Mucosa of descending colon (tissue), 3 donors: ENCODE measurements at regions not wholly inside any gene's neighbourhood (a gene's known extent, or its start where the extent isn't known, plus 50 kb on each side); places are given as distances from the start of the nearest gene placed in this dataset.

ENCODE experiments used
- ATAC-seq: fragments of 200-7000 bp; cut with Tn5 transposase; one replicate; pipeline ENCODE4 v1.9.1; 2020; ENCODE audit warnings: mild to moderate bottlenecking, moderate library complexity
- DNase-seq, 3 donors: peaks; one replicate each; pipeline ENCODE4 v3.0.0-alpha.2; 2020
- H3K36me3 ChIP-seq: fragments of 200-600 bp; one replicate; pipeline ENCODE4 v1.8.0; 2021; ENCODE audit warnings: low read depth, mild to moderate bottlenecking
- H3K4me1 ChIP-seq: fragments of 200-600 bp; one replicate; pipeline ENCODE4 v1.8.0; 2021; ENCODE audit warnings: low read depth, mild to moderate bottlenecking
- H3K4me3 ChIP-seq: fragments of 200-600 bp; one replicate; pipeline ENCODE4 v1.8.0; 2021; ENCODE audit warnings: mild to moderate bottlenecking
- H3K9me3 ChIP-seq: fragments of 200-600 bp; one replicate; pipeline ENCODE4 v1.8.0; 2021; ENCODE audit warnings: mild to moderate bottlenecking
- CTCF ChIP-seq: fragments of 200-600 bp; IDR thresholded peaks from one replicate; pipeline ENCODE4 v1.8.0; 2022; ENCODE audit warnings: antibody characterized with exemption, mild to moderate bottlenecking
- intact Hi-C, 2 donors: fragments of 100-400 bp; cut with DNase I in 1 of 2; cut with micrococcal nuclease in 1 of 2; formaldehyde crosslinking; loops; one replicate each; pipeline versions ENCODE4 v1.11.0 to v1.11.1; 2022; cut with DNase I, micrococcal nuclease
- donor health status: DM: no; HTN: no; CAD: no; lungs with moderate emphysema.
- donor health status: DM: no; HTN: no; CAD: no.
- donor health status: DM: no; HTN: yes; CAD: no.

DNA sequence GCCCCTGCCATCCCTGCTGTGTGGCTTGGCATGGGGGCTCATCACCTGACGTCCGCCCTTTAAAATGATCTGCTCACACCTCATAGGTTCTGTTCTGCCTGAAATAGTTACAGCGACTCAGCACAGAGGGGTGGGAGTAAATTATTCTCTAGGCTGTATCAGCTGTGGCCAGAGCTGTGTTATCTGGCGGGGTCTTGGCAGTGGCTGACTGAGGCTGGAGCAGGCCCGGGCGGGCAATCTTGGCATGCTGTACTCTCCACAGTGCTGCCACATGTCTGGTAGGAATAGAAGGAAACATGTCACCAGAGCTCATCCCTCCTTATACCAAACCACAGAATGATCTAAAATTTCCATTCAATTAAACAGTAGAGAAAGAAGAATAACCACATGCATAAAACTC is 499.9 kb upstream of the LMCD1 start:
- no peaks in the 10 kb centered on the region for H3K36me3 ChIP-seq
- H3K4me1 ChIP-seq, result no peaks in the 10 kb centered on the region
- intact Hi-C loops, result no loop called here
- DNase-seq (no peak), ATAC-seq (no peak)
- no peak for TF ChIP-seq CTCF
- no peak overlapping the region for H3K4me3 ChIP-seq
- H3K9me3 ChIP-seq, result no peaks in the 10 kb centered on the region

DNA sequence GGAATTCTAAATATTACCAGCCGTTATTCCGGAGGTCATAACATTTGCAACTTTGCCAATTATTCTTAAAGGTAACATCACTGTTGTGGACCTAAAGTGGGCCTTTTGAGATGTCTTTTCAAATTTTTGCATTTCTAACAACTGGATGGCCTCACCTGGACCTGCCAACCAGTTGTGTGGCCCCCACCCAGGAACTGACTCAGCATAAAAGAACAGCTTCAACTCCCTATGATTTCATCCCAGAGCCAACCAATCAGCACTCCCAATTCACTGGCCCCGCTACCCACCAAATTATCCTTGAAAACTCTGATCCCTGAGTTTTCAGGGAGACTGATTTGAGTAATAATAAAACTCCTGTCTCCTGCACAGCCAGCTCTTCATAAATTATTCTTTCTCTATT is 489.7 kb upstream of the LMCD1 start:
- H3K9me3 ChIP-seq, result no peaks in the 10 kb centered on the region
- no peak for ATAC-seq
- no peak for TF ChIP-seq CTCF
- no peak overlapping the region for H3K4me3 ChIP-seq
- no peaks in the 10 kb centered on the region for H3K4me1 ChIP-seq
- no peaks in the 10 kb centered on the region for H3K36me3 ChIP-seq
- intact Hi-C loops, result no loop called here
- no peak for DNase-seq

- Histone ChIP-seq H3K4me1 (no peaks in the 10 kb centered on the region), H3K36me3 (no peaks in the 10 kb centered on the region), H3K9me3 (peaks cover 20% of the 10 kb centered on the region), H3K4me3 (no peak overlapping the region)
- DNase-seq (no peak), ATAC-seq (no peak)
- TF ChIP-seq CTCF, result no peak
- intact Hi-C loops, result no loop called here
These were observed 481.4 kb upstream of the LMCD1 start for GRCh38 chr3:8020047-8020841.

- Histone ChIP-seq H3K36me3 (no peaks in the 10 kb centered on the region), H3K4me1 (no peaks in the 10 kb centered on the region), H3K9me3 (no peaks in the 10 kb centered on the region), H3K4me3 (no peak overlapping the region)
- no peak for TF ChIP-seq CTCF
- intact Hi-C loops, result no loop called here
- ATAC-seq (no peak), DNase-seq (no peak)
These were observed 473.7 kb upstream of the LMCD1 start for GRCh38 chr3:8027954-8028353.

DNA sequence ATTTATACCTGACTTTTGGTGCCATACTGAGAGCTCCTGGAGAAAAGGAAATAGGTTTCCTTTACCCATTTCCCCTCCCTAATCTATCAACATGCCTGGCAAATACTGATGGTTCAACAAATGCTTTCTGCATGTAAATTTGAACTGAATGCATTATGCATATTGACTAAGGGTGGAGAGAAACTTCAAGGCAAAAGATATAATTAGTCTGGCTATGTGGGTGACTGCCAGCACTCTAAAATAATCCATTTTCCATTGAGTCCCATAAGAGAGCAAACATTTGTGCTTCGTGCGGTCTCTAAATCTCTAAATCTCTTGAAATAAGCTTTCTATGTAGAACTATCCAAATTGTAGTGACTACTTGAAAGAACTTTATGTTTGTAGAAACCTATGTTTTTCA is 451.3 kb upstream of the LMCD1 start:
- DNase-seq, result no peak
- intact Hi-C loops, result no loop called here
- H3K9me3 ChIP-seq, result no peaks in the 10 kb centered on the region

More for the DNA sequence above, 451.3 kb upstream of the LMCD1 start:
- TF ChIP-seq CTCF, result no peak
- Histone ChIP-seq H3K4me3 (no peak overlapping the region), H3K4me1 (no peaks in the 10 kb centered on the region), H3K36me3 (no peaks in the 10 kb centered on the region)
- ATAC-seq, result no peak
